RWPE2 (cell line): ENCODE measurements at regions not wholly inside any gene's neighbourhood (a gene's known extent, or its start where the extent isn't known, plus 50 kb on each side); places are given as distances from the start of the nearest gene placed in this dataset.

Experiments
- ATAC-seq: fragments of 200-7000 bp; cut with Tn5 transposase; 3 replicates; pipeline ENCODE4 v1.9.1; 2021; ENCODE audit warnings: low read depth
- DNase-seq: peaks from one replicate; pipeline ENCODE4 v3.0.0-alpha.2; 2020; ENCODE audit warnings: low spot score
- H3K27ac ChIP-seq: fragments of 450-650 bp; 2 replicates; pipeline ENCODE4 v1.5.1; 2017; ENCODE audit warnings: mild to moderate bottlenecking; ENCODE audit not compliant: poor library complexity, severe bottlenecking
- H3K27me3 ChIP-seq: fragments of 250-450 bp; sonication (Bioruptor Pico); 2 replicates; pipeline ENCODE4 v1.5.1; 2021; ENCODE audit warnings: mild to moderate bottlenecking, moderate library complexity; ENCODE audit not compliant: insufficient read depth, poor library complexity, severe bottlenecking
- H3K36me3 ChIP-seq: fragments of 250-450 bp; sonication (Bioruptor Pico); 2 replicates; pipeline ENCODE4 v1.5.1; 2020; ENCODE audit warnings: low read depth, mild to moderate bottlenecking, moderate library complexity
- H3K4me1 ChIP-seq: fragments of 250-450 bp; sonication (Bioruptor Pico); 2 replicates; pipeline ENCODE4 v1.5.1; 2021; ENCODE audit warnings: mild to moderate bottlenecking, moderate library complexity; ENCODE audit not compliant: insufficient read depth, poor library complexity, severe bottlenecking
- H3K4me3 ChIP-seq: fragments of 250-450 bp; sonication (Bioruptor Pico); 2 replicates; pipeline ENCODE4 v1.5.1; 2021; ENCODE audit warnings: mild to moderate bottlenecking, moderate library complexity; ENCODE audit not compliant: severe bottlenecking
- H3K9me3 ChIP-seq: fragments of 250-450 bp; sonication (Bioruptor Pico); 2 replicates; pipeline ENCODE4 v1.5.1; 2021; ENCODE audit warnings: mild to moderate bottlenecking, moderate library complexity; ENCODE audit not compliant: severe bottlenecking
- CTCF ChIP-seq: fragments of 450-650 bp; IDR thresholded peaks from one replicate; pipeline ENCODE4 v1.5.1; 2017; ENCODE audit warnings: mild to moderate bottlenecking, moderate library complexity; ENCODE audit not compliant: poor library complexity, severe bottlenecking

GRCh38 chr2:48873666-48874065 is 118.1 kb upstream of the LHCGR start:
- no peak for TF ChIP-seq CTCF
- no peaks in the 10 kb centered on the region for H3K36me3 ChIP-seq
- no peaks in the 10 kb centered on the region for H3K27me3 ChIP-seq
- DNase-seq = no peak
- no peak for ATAC-seq
- no peaks in the 10 kb centered on the region for H3K4me1 ChIP-seq
- H3K27ac ChIP-seq = no peak overlapping the region
- H3K4me3 ChIP-seq = no peak overlapping the region
- no peaks in the 10 kb centered on the region for H3K9me3 ChIP-seq

- DNase-seq = no peak
- TF ChIP-seq CTCF = no peak
- no peaks in the 10 kb centered on the region for H3K9me3 ChIP-seq
- H3K27ac ChIP-seq = no peak overlapping the region
- H3K4me1 ChIP-seq = no peaks in the 10 kb centered on the region
- ATAC-seq = no peak
- no peaks in the 10 kb centered on the region for H3K27me3 ChIP-seq
- H3K4me3 ChIP-seq = no peak overlapping the region
- H3K36me3 ChIP-seq = no peaks in the 10 kb centered on the region
Measured at GRCh38 chr2:48870942-48871341, 115.4 kb upstream of the LHCGR start.

GRCh38 chr2:48870503-48870902 is 115.0 kb upstream of the LHCGR start:
- Histone ChIP-seq H3K36me3 (no peaks in the 10 kb centered on the region), H3K27ac (no peak overlapping the region), H3K9me3 (no peaks in the 10 kb centered on the region), H3K4me1 (no peaks in the 10 kb centered on the region), H3K27me3 (no peaks in the 10 kb centered on the region), H3K4me3 (no peak overlapping the region)
- ATAC-seq (no peak), DNase-seq (no peak)
- no peak for TF ChIP-seq CTCF

- no peaks in the 10 kb centered on the region for H3K36me3 ChIP-seq
- no peak for TF ChIP-seq CTCF
- no peak for DNase-seq
- no peak overlapping the region for H3K27ac ChIP-seq
- H3K27me3 ChIP-seq = no peaks in the 10 kb centered on the region
- H3K4me1 ChIP-seq = no peaks in the 10 kb centered on the region
- ATAC-seq = no peak
- no peaks in the 10 kb centered on the region for H3K9me3 ChIP-seq
- no peak overlapping the region for H3K4me3 ChIP-seq
Measured at GRCh38 chr2:48865704-48866103, 110.2 kb upstream of the LHCGR start.

- TF ChIP-seq CTCF = no peak
- H3K36me3 ChIP-seq = no peaks in the 10 kb centered on the region
- no peak overlapping the region for H3K27ac ChIP-seq
- DNase-seq = no peak
- H3K4me3 ChIP-seq = no peak overlapping the region
- H3K9me3 ChIP-seq = no peaks in the 10 kb centered on the region
- no peaks in the 10 kb centered on the region for H3K4me1 ChIP-seq
- no peak for ATAC-seq
- H3K27me3 ChIP-seq = no peaks in the 10 kb centered on the region
Measured at GRCh38 chr2:48860380-48860779, 104.9 kb upstream of the LHCGR start.
